OCI-LY1 (cell line): ENCODE measurements at regions not wholly inside any gene's neighbourhood (a gene's known extent, or its start where the extent isn't known, plus 50 kb on each side); places are given as distances from the start of the nearest gene placed in this dataset.

ENCODE experiments used
- CTCF ChIP-seq: fragments of 200-600 bp; sonication (generic), shearing (Covaris generic); IDR thresholded peaks from 2 replicates; pipeline ENCODE4 v1.5.1; 2017; ENCODE audit warnings: mild to moderate bottlenecking, antibody characterized with exemption, low read length, moderate library complexity, mixed read lengths
- EZH2 ChIP-seq: fragments of 200-600 bp; sonication (generic), shearing (Covaris generic); IDR thresholded peaks from 2 replicates; pipeline ENCODE4 v1.8.0; 2017; ENCODE audit warnings: borderline replicate concordance, mixed run types, mild to moderate bottlenecking, antibody characterized with exemption, low read length, moderate library complexity, mixed read lengths

GRCh38 chr7:155163696-155164095 lies 93.6 kb downstream of the HTR5A start:
- no peak for TF ChIP-seq CTCF
- no peak for TF ChIP-seq EZH2
